ENCODE measurements at regions not wholly inside any gene's neighbourhood (a gene's known extent, or its start where the extent isn't known, plus 50 kb on each side); places are given as distances from the start of the nearest gene placed in this dataset.

DNA sequence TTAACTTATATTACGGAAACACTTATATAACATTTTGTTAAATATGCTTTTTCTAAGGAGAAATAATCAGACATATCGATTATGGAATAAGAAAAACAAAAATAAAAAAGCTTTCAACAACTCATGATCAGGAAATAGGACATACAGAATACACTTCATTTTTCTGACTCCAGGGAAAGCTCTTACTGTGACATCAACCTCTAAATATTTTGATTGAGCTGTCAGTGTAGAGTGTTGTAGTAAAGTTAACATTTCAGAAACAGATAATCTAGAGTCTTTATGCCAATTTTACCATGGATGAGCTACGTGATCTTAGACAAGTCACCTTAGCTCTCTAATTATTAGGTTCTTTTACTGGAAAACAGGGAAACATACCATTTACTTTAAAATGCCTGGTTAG, 218.9 kb upstream of the SORCS1 start:
- DNase-seq = no peak

- DNase-seq = no peak
These were observed 215.1 kb upstream of the SORCS1 start for GRCh38 chr10:107379601-107380000.

- no peak for DNase-seq
These were observed 207.3 kb upstream of the SORCS1 start for GRCh38 chr10:107371801-107372200.

GRCh38 chr10:107364872-107365271, 200.4 kb upstream of the SORCS1 start:
- DNase-seq = no peak

- no peak for DNase-seq
These were observed 197.8 kb upstream of the SORCS1 start for GRCh38 chr10:107362306-107362705.

DNA sequence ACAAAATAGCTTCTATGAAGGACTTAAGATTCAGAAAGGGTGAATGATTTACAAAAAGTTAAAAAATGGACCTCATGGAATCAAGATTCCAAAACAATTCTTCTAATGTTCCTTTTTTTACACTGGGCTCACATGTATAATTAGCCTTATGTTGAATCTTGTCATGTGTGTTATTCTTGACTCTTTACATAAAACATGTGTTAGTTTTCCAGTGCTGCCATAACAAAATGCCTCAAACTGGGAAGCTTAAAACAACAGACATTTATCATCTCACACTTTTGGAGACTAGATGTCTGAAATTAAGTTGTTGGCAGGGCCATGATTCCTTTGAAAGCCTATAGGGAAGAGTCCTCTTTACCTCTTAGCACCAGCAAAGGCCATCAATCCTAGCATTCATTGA, 192.5 kb upstream of the SORCS1 start:
- DNase-seq = no peak

DNA sequence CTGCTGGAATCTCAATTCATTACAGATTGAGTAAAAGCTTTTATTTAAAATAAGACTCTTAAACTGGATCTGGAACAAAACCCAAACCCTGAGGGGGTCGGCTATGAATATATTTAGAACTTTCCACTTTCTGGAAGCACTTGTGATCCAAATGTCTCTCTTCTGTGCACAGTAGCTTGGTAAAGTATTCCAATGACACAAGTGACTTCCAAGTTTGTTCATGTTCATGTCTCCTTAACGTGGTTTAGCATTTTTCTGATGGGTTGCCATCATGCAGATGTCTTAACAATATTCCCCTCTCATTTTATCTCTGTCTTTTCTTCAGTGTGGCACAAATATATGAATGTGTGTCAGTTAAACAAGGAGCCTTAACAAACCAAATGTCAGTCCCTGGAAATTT, 191.9 kb upstream of the SORCS1 start:
- no peak for DNase-seq

DNA sequence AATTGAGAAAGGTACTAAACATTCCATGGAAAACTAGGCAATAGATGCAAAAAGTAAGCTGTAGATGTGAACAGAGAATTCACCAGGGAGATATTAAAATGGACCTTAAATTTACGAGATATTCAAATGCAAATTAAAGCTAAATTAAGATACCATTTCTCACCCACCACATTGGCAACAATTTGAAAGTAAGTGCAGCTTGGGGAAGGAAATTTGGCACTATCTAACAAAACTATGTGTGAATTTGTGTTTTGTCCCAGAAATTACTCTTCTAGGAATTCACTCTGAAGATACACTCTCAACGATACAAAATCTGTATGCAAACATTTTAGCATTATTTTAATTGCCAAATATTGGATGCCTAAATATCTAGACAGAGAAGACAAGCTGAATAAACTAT, 178.2 kb upstream of the SORCS1 start:
- no peak for DNase-seq

- DNase-seq = no peak
These were observed 176.8 kb upstream of the SORCS1 start for GRCh38 chr10:107341281-107341680.

GRCh38 chr10:107340326-107340725, 175.8 kb upstream of the SORCS1 start:
- DNase-seq = no peak

- DNase-seq = no peak
These were observed 171.6 kb upstream of the SORCS1 start for GRCh38 chr10:107336061-107336460.

DNA sequence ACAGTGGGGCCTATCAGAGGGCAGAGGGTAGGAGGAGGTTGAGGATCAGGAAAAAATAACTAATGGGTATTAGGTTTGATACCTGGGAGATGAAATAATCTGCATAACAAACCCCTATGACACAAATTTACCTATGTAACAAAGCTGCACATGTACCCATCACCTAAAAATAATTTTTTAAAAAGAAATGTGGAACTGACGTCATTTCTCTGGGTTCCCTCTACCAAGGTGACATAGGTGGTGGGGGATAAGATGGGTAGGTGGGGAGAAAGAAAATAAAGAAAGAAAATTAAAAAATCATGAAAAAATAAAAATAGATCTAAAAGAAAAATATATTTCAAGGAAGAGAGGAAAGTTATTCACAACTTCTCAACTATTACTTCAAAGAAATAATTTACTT, 153.1 kb upstream of the SORCS1 start:
- no peak for DNase-seq

DNA sequence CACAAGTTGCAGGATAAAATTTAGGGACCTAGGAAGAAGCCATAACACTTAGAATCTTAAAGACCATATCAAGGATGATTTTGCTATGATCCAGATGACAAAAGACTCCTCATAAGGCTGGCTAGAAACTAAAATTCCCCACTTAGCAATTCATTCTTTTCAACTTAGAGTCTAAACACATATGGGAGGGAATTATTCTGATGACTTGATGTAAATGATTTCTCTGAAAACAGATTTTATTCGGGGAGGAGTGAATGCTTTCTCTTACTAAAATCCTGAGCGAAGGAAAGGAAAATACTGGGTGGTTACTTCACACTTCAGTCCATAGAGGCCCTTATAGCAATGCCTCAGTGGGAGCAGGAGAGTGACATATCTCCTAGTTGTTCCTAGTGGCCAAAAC, 138.7 kb upstream of the SORCS1 start:
- no peak for DNase-seq

GRCh38 chr10:107299606-107300005, 135.1 kb upstream of the SORCS1 start:
- no peak for DNase-seq

DNA sequence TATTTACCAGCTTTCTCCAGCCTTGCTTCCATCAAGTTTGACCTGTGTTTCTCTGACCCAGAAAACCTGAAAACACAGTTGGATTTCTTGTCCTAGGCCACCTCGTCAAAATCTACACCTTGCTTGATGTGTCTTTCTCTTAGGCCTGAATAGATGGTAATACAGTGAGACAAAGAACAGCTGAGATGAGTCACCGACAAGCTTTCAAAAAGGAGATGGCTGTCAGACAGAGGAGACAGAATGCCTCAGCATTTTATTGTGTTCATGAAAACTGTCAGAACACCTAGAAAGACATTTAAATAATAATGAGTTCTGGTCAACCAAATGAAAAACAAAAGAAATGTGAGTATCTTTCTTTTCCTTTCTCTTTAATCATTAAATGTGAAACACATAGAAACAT, 119.7 kb upstream of the SORCS1 start:
- no peak for DNase-seq

DNA sequence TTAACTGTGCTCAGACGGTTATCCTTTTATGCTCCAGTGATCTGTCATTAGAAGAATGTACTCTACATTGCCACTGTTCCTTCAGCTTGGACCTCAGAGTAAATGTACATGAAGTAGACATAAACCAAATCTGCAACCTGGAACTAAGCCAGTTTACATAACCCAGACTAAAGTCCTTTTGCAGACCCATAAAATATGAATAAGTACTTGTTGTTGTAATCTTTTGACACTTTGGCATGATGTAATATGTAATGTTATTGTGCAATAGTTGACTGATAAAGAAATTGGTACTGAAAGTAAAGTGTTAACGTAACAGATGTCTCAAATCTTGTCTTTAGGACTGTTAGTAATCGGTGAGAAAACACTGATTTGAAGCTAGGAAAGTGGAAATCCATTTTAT, 115.8 kb upstream of the SORCS1 start:
- no peak for DNase-seq

DNA sequence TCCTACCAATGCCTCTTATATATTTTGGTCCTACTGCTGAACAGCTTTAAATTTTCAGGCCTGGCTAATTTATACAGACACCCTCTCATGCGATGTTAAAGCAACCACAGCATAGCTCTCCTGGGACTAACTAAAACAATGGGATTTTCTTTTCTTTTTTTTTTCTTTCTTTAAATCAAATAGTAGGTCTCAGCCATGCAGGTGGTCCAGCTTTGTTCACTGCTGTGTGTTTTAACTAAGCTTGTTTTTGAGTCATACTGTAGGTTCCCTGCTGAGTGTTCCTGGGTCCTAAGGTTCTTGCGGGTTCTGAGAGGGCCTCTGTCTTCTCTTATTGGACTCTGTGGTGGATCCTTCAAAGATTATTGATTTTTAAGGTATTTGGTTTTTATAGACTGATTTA, 113.1 kb upstream of the SORCS1 start:
- no peak for DNase-seq

- no peak for DNase-seq
These were observed 111.3 kb upstream of the SORCS1 start for GRCh38 chr10:107275806-107276205.

DNA sequence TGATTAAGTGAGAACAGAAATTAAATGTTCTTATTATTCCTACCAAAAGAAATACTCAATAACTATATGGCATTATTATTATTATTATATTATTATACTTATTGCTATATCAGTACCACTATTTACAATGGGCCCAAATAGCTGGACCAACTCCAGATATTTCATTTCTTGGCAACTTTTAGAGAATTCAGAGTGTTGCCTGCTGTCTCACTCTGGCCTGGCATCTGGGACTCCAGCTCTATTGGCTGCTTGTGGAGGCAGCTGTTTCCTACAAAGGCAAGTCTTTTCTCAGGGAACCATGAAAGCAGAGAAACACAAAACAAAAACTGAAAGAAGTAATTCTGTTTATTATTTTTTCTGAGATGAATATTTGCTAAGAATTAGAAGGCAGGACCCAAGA, 105.1 kb upstream of the SORCS1 start:
- no peak for DNase-seq

GRCh38 chr10:107264742-107265141, 100.2 kb upstream of the SORCS1 start:
- no peak for DNase-seq

DNA sequence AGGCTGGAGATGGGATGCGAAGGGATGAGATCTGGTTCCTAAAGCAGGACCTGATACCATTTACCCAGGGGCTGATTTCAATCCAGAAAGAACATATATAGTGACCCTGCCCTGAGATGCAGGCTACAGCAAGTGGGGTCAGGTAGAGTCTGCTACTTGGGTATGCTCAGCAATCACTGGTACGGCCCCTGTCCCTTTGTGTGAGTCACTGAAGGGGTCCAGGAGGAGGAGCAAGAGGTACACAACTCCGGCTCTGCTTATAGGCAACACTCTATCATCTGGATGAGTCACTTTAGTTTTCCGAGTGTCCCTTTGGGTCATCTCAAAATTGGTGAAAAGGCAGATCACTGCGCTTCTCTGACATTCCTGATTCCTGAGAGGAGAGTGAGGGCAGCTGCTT, 79.6 kb upstream of the SORCS1 start:
- no peak for DNase-seq

- DNase-seq = no peak
These were observed 73.8 kb upstream of the SORCS1 start for GRCh38 chr10:107238275-107238674.

DNA sequence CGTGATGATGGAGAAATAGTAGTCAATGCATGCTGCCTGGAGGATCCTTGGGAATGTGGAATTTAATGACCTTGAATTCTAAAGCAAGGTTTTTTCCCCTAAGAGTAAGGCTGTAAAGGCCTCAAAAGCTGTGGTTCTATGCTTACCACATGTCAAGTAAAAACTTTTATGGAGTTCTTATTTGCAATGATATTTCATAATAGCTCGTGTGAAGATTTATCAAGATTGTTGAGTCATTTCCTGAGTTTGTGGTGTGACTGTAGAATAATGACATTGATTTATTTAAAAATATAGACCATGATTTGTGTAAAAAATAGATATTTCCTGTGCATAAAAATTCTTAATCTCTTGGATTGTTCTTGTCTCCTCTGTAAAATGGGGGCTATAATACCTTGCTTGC, 67.5 kb upstream of the SORCS1 start:
- no peak for DNase-seq

DNA sequence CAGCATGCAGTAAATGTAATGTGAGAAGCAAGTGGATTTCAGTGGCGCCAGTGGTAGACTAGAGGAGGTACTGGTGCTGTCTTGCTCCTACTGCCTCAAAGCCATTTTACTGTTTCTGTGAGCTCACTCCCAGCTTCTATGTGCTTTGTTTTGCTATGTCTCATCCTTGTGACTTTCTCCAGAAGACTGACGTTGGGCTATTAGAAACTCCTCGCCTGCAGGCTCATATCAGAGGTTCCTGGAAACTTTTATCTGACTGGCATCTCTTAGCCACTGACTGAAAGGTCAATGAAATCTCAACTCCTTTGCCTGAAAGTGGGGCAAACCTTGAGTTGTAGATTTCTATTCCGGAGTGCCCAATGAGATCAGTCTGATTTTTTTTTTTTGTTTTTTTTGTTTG, 66.4 kb upstream of the SORCS1 start:
- DNase-seq = no peak

DNA sequence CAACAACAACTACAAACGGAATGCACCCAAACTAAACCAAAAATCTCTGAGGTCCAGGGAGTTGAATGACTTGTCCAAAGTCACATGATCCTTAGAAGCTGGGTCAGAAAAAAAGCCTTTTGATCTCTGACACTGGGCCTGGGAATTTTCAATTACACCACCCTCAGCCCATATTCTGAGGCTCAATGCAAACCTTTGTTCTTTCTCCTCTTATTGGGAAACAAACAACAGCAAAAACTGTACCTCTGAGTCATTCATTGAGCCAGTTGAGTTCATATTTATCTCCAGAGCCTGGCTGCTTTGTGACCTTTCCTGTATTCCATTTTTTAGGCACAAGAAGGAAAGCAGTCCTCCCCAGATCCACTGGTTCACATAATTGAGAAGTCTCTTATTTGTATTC, 51.2 kb upstream of the SORCS1 start:
- no peak for DNase-seq

Measured in NCI-H1092 treated with DMSO at 0.1 percent for 48 hours (cell line).